GM12864 (cell line): ENCODE measurements at regions not wholly inside any gene's neighbourhood (a gene's known extent, or its start where the extent isn't known, plus 50 kb on each side); places are given as distances from the start of the nearest gene placed in this dataset.

ENCODE experiments used
- DNase-seq: peaks from one replicate; pipeline ENCODE4 v3.0.0-alpha.2; 2011; ENCODE audit warnings: low read depth
- H3K4me3 ChIP-seq: 2 replicates; pipeline ENCODE4 v1.5.1; 2011; ENCODE audit warnings: mild to moderate bottlenecking, low read depth, low read length, control low read depth
- CTCF ChIP-seq: IDR thresholded peaks from 2 replicates; pipeline ENCODE4 v1.5.1; 2011; ENCODE audit warnings: low read depth, mild to moderate bottlenecking, moderate library complexity, low read length, control low read depth, inconsistent platforms; ENCODE audit errors: missing control alignments

- DNase-seq = no peak
- TF ChIP-seq CTCF = no peak
- H3K4me3 ChIP-seq = no peak overlapping the region
Observed at GRCh38 chr2:11907190-11907589, 160.8 kb downstream of the LPIN1 start.

- no peak for TF ChIP-seq CTCF
Observed at GRCh38 chr2:11910971-11911370, 164.5 kb downstream of the LPIN1 start.

GRCh38 chr2:11912980-11913379 lies 166.5 kb downstream of the LPIN1 start:
- TF ChIP-seq CTCF = no peak
- DNase-seq = no peak
- no peak overlapping the region for H3K4me3 ChIP-seq

More at GRCh38 chr2:11910971-11911370, 164.5 kb downstream of the LPIN1 start:
- no peak for DNase-seq
- H3K4me3 ChIP-seq = no peak overlapping the region

- TF ChIP-seq CTCF = no peak
- DNase-seq = no peak
- H3K4me3 ChIP-seq = no peak overlapping the region
Observed at GRCh38 chr2:11914455-11914854, 168.0 kb downstream of the LPIN1 start.

- no peak for TF ChIP-seq CTCF
- no peak for DNase-seq
- no peak overlapping the region for H3K4me3 ChIP-seq
Observed at GRCh38 chr2:11915650-11916049, 169.2 kb downstream of the LPIN1 start.

GRCh38 chr2:11919953-11920352 lies 173.5 kb downstream of the LPIN1 start:
- H3K4me3 ChIP-seq = no peak overlapping the region
- DNase-seq = no peak

More at GRCh38 chr2:11919953-11920352, 173.5 kb downstream of the LPIN1 start:
- TF ChIP-seq CTCF = no peak
